Gastrocnemius medialis (tissue), 4 donors: ENCODE measurements at regions not wholly inside any gene's neighbourhood (a gene's known extent, or its start where the extent isn't known, plus 50 kb on each side); places are given as distances from the start of the nearest gene placed in this dataset.

ENCODE experiments used
- POLR2A ChIP-seq, 2 donors: fragments of 450-650 bp; IDR thresholded peaks; one replicate each; pipeline ENCODE4 v1.6.1; 2017; ENCODE audit warnings: antibody characterized with exemption in 2 of 2, mild to moderate bottlenecking in 2 of 2, moderate library complexity in 2 of 2
- TF ChIP-seq, protein P1 (sequence below), 5 experiments: fragments of 450-650 bp in 3 of 5; fragments of 200-600 bp in 2 of 5; sonication (generic) in 2 of 5; IDR thresholded peaks in 4 of 5; conservative IDR thresholded peaks in 1 of 5; 1 replicate in 4 of 5; 2 replicates in 1 of 5; pipeline ENCODE4 v1.5.1; 2016 to 2019; ENCODE audit warnings: antibody characterized with exemption in 5 of 5, mild to moderate bottlenecking in 3 of 5, moderate library complexity in 3 of 5

DNA sequence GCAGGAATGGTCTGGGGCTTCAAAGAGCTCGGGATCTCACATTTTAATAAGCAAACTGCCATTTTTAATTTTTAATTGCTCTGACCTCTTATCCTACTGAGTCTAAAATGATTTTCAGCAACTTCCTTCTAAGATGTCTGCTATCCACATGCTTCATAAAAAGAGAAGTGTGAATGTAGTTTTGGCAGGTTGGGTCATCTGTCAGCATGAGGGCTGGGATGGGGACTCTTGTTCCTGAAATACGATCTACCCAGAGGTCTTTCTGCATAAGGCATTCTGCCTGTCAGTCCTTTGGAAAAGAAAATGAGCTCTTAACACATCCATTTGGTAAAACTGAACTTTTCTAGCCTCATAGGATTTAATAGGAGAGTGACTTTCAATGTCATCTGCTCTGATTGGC lies 252.8 kb upstream of the APCDD1 start:
- TF ChIP-seq, protein P1, sequence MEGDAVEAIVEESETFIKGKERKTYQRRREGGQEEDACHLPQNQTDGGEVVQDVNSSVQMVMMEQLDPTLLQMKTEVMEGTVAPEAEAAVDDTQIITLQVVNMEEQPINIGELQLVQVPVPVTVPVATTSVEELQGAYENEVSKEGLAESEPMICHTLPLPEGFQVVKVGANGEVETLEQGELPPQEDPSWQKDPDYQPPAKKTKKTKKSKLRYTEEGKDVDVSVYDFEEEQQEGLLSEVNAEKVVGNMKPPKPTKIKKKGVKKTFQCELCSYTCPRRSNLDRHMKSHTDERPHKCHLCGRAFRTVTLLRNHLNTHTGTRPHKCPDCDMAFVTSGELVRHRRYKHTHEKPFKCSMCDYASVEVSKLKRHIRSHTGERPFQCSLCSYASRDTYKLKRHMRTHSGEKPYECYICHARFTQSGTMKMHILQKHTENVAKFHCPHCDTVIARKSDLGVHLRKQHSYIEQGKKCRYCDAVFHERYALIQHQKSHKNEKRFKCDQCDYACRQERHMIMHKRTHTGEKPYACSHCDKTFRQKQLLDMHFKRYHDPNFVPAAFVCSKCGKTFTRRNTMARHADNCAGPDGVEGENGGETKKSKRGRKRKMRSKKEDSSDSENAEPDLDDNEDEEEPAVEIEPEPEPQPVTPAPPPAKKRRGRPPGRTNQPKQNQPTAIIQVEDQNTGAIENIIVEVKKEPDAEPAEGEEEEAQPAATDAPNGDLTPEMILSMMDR (IDR thresholded peaks at IDR 0.05 in 4 of 5, conservative IDR thresholded peaks at IDR 0.05 in 1 of 5) = no peak
- TF ChIP-seq POLR2A (IDR thresholded peaks at IDR 0.05) = no peak
